ENCODE measurements at regions not wholly inside any gene's neighbourhood (a gene's known extent, or its start where the extent isn't known, plus 50 kb on each side); places are given as distances from the start of the nearest gene placed in this dataset.

GRCh38 chr15:61798631-61799030 lies 261.6 kb downstream of the VPS13C start:
- DNase-seq (ENCODE audit: low spot score) (no peak), FAIRE-seq (no peak)

DNA sequence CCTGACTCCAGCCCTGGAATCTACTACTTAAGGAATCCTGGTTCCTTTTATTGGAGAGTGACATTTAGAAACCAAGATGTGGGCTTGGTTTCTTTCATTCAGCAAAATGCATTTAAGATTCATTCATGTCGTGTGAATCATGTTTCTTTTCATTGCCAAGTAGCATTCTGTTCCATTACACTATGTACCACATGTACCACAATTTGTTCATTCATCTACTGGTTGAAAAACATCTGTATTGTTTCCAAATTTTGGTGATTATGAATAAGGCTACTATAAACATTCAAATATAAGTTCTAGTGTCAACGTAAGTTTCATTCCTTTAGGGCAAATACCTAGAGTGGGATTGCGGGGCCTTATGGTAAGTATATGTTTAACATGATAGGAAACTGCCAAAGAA lies 264.2 kb downstream of the VPS13C start:
- FAIRE-seq: no peak

GRCh38 chr15:61794881-61795280 lies 265.4 kb downstream of the VPS13C start:
- FAIRE-seq (no peak), DNase-seq (ENCODE audit: low spot score) (peak; percentile 30)

More for the DNA sequence above, 264.2 kb downstream of the VPS13C start:
- DNase-seq (ENCODE audit: low spot score): no peak

GRCh38 chr15:61794276-61794675 lies 266.0 kb downstream of the VPS13C start:
- FAIRE-seq (no peak), DNase-seq (ENCODE audit: low spot score) (peak; percentile 35)

GRCh38 chr15:61784734-61785133 lies 275.5 kb downstream of the VPS13C start:
- DNase-seq (ENCODE audit: low spot score) (no peak), FAIRE-seq (no peak)

- no peak for DNase-seq (ENCODE audit: low spot score)
- FAIRE-seq: no peak
Measured at GRCh38 chr15:61780278-61780980, 279.8 kb downstream of the VPS13C start.

DNA sequence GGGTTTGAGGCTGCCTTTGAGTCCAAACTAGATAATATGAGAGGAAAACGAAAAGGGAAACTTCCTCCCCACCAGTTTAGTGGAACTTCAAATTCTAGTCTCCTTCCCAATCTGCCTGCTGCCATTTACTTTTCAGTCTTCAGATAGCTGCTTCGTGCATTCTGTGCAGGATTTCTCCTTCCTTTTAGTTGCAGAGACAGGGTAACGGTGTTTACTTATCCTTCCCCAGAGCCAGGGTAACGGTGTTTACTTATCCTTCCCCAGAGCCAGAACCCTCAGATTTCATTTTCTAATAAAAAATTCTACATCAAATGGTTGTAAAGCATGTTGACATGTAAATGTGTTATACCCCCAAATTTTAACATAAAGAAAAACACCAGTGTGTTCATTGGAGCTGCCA lies 282.6 kb downstream of the VPS13C start:
- FAIRE-seq (no peak), DNase-seq (ENCODE audit: low spot score) (no peak)

- DNase-seq (ENCODE audit: low spot score) (no peak), FAIRE-seq (no peak)
Measured at GRCh38 chr15:61769557-61769956, 290.7 kb downstream of the VPS13C start.

GRCh38 chr15:61768131-61768530 lies 292.1 kb downstream of the VPS13C start:
- DNase-seq (ENCODE audit: low spot score) (no peak), FAIRE-seq (no peak)

DNA sequence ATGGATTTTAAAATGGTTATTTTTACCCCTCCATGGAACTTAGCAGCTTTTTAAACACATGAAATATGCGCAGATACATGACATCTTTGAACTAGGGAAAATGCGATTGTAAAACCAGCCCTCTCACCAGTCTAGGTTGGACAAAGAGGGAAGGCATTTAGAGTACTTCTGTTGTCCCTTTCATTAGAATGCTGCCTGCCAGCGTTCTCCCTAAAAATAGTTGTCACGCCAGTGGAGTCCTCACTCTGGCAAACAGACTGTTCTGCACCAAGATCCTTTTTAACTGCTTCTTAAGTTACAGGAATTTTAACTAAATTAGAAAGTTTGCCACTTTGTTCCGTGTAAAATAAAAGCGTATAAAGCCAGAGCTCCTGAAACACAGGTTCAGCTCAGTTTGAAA lies 295.3 kb downstream of the VPS13C start:
- no peak for FAIRE-seq

GRCh38 chr15:61764141-61764540 lies 296.1 kb downstream of the VPS13C start:
- DNase-seq (ENCODE audit: low spot score) (no peak), FAIRE-seq (no peak)

More for the DNA sequence above, 295.3 kb downstream of the VPS13C start:
- DNase-seq (ENCODE audit: low spot score): no peak

GRCh38 chr15:61762676-61763075 lies 297.6 kb downstream of the VPS13C start:
- no peak for FAIRE-seq
- DNase-seq (ENCODE audit: low spot score): no peak

DNA sequence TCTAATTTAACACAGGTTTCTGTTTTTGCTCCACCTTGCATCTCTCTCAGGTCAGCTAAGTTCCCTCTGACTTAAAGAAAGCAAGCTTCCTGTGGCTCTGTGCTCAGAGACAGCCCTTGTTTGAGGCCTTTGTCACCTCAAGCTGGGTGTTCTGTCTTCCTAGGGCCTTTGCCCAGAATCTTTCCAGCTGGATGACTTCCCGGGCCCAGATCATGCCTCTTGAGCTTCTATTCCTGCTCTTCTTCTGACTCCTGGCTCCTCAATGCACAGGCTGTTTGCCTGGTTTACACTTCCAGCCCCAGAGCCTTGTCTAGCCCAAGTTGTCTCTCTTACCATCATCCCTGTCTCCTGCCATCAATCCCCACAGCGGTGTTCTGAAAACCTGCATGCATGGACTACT lies 300.6 kb downstream of the VPS13C start:
- no peak for DNase-seq (ENCODE audit: low spot score)
- FAIRE-seq: no peak

DNA sequence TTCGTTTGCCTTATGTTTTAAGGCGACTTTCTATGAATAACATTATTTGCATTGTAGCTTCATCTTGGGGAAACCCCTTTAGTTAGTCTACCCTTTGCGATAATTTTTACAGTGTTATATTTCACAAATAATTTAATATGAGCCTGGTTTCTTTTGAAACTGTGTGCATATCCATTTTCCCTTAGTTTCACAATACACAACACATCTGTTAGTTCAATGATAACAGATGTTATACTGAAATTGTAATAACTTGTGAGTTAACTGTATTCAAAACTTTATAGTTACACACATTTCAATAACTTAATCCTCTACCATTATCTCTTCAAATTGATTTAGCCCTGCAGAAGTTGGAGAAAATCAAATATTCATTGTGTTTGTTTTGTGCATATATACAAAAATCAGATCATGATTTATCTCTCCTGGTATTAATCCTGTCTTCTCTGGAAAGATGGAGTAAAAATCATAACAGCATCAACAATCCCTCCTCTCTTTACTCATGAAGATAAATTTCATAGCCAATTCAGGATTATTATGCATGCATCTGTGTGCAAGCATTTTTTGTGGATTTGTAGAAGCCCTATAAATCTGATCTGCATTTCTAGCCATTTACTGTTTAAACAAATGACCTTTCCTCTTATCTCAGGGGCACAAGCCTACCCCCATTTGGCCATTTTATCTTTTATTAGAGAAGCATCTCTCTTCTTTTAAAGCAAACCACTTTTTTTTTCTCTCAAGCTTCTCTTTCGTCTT lies 304.0 kb downstream of the VPS13C start:
- FAIRE-seq (no peak), DNase-seq (ENCODE audit: low spot score) (no peak)

- FAIRE-seq (no peak), DNase-seq (ENCODE audit: low spot score) (no peak)
Measured at GRCh38 chr15:61755467-61755866, 304.8 kb downstream of the VPS13C start.

DNA sequence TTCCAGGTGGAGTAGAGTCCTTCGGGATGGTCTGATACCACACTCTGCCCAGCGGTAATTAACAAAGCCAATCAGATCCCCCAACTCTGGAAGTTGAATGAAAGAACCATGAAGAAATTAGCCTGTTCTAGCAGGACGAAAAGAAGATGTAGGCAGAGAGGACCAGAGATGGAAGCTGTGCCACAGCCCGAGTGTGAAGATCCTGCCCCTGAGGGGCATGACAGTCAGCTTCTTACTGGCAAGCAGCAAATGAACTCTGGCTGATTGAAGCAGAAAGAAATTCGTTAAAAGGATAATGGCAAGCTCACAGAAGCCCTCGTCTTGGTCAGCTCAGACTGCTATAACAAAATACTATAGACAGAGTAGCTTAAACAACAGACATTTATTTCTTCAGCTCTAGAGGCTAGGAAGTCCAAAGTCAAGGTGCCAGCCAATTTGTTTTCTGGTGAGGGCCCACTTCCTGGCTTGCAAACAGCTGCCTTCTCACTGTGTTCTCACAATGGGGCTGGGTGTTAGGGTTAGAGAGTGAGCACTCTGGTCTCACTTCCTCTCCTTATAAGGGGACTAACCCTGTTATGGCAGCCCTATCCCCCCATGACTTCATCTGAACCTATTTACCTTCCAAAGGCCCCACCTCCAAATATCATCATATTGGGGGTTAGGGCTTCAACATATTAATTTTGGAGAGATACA lies 307.1 kb downstream of the VPS13C start:
- DNase-seq (ENCODE audit: low spot score) (no peak), FAIRE-seq (no peak)

DNA sequence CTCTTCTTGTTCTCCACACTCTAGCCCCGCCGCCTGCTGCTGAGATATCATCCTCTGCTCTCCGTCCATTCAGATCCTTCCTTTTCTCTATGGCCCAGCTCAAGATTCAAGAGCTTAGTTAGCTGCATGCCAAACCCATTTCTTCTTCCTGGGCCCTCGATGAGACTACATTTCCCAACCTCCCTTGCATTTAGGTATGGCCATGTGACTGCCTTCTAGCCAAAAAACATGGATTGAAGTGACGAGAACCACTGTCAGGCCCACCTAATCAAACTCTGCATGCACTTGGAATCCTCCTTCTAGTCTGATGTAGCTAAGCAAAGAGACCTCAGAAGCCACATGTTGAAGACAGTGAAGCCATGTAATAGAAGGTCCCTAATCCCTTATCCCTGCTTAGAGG lies 308.2 kb downstream of the VPS13C start:
- FAIRE-seq: no peak

GRCh38 chr15:61750271-61751084 lies 309.8 kb downstream of the VPS13C start:
- FAIRE-seq (peak; percentile 55), DNase-seq (ENCODE audit: low spot score) (no peak)

More for the DNA sequence above, 308.2 kb downstream of the VPS13C start:
- no peak for DNase-seq (ENCODE audit: low spot score)

DNA sequence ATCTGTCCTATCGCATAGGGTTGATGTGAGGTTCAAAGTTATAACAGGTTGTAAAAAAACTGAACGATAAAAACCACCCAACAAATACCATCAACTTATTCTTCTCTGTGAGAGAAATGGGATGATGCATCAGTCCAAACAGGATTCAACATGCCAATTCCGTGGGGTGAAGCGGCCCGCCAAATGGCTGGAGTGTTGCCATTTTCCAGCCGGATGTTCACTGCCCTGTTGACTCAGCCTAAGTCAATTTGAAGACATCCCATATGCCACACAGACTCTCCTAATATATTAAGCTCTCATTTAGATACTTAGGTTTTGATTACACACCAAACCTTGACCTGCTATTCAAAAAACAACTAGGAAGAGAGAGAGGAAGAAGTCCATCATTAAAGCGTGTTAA lies 311.1 kb downstream of the VPS13C start:
- DNase-seq (ENCODE audit: low spot score): peak; percentile 69

DNA sequence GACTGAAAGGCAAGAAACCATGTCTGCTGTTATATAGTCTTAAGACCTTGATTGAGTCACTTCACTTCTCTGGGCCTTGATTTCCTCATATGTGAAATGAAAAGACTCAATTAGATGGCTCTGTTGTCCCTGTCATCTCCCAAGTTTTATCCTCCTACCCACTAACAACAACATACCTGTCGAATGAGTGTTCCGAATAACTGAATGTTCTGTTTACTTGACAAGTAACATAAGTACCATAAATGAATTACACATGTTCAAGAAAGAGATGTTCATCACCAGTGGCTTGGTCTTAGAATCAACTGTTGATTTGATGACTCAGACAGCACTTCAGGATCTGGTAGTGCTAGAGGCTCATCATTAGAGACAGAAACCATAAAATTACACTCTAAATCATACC lies 311.7 kb downstream of the VPS13C start:
- FAIRE-seq: peak; percentile 89

More for the DNA sequence above, 311.1 kb downstream of the VPS13C start:
- no peak for FAIRE-seq

GRCh38 chr15:61746589-61746988 lies 313.7 kb downstream of the VPS13C start:
- FAIRE-seq: no peak
- no peak for DNase-seq (ENCODE audit: low spot score)

More for the DNA sequence above, 311.7 kb downstream of the VPS13C start:
- no peak for DNase-seq (ENCODE audit: low spot score)
